ENCODE measurements at regions not wholly inside any gene's neighbourhood (a gene's known extent, or its start where the extent isn't known, plus 50 kb on each side); places are given as distances from the start of the nearest gene placed in this dataset.

DNA sequence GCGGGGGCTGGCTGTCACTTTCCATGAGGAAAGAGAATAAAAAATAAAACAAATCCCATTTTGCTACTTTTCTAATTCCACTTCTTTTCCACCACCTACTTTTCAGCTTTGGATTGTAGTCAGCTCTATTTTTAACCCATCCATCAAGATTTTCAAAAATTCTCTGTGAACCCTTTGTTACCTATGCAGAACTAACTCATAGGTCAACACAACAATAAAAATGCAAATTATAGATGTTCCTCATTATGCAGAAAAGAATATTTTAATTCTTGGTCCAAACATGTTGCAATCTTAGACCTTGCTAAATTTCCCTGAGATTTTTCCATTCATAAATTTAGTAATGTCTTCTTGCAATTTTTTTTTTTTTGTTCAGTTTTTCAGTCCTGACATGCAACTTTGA lies 454.5 kb downstream of the ADAMTS20 start:
- TF ChIP-seq, protein P1, sequence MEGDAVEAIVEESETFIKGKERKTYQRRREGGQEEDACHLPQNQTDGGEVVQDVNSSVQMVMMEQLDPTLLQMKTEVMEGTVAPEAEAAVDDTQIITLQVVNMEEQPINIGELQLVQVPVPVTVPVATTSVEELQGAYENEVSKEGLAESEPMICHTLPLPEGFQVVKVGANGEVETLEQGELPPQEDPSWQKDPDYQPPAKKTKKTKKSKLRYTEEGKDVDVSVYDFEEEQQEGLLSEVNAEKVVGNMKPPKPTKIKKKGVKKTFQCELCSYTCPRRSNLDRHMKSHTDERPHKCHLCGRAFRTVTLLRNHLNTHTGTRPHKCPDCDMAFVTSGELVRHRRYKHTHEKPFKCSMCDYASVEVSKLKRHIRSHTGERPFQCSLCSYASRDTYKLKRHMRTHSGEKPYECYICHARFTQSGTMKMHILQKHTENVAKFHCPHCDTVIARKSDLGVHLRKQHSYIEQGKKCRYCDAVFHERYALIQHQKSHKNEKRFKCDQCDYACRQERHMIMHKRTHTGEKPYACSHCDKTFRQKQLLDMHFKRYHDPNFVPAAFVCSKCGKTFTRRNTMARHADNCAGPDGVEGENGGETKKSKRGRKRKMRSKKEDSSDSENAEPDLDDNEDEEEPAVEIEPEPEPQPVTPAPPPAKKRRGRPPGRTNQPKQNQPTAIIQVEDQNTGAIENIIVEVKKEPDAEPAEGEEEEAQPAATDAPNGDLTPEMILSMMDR (conservative IDR thresholded peaks at IDR 0.05; ENCODE audit: low read depth, low read length): no peak
- no peak for TF ChIP-seq EZH2 (IDR thresholded peaks at IDR 0.05; ENCODE audit: low read length, unreplicated experiment)
- TF ChIP-seq EZH2phosphoT487 (IDR thresholded peaks at IDR 0.05; ENCODE audit: borderline replicate concordance, low read length): no peak

Data from PC-3 (cell line).